DND-41 (cell line): ENCODE measurements at regions not wholly inside any gene's neighbourhood (a gene's known extent, or its start where the extent isn't known, plus 50 kb on each side); places are given as distances from the start of the nearest gene placed in this dataset.

Experiments
- CTCF ChIP-seq: IDR thresholded peaks from 2 replicates; pipeline ENCODE4 v1.5.1; 2012; ENCODE audit warnings: borderline replicate concordance, low read length, moderate library complexity, mild to moderate bottlenecking; ENCODE audit not compliant: poor library complexity, severe bottlenecking; ENCODE audit errors: extremely low read depth
- EZH2 ChIP-seq: IDR thresholded peaks from 3 replicates; pipeline ENCODE4 v1.6.1; 2012; ENCODE audit warnings: borderline replicate concordance, low read depth, mild to moderate bottlenecking, moderate library complexity, low read length, inconsistent platforms; ENCODE audit not compliant: severe bottlenecking

- no peak for TF ChIP-seq CTCF
- no peak for TF ChIP-seq EZH2
Observed at GRCh38 chr4:14347526-14347925, 654.8 kb upstream of the CPEB2 start.
